ENCODE measurements at regions not wholly inside any gene's neighbourhood (a gene's known extent, or its start where the extent isn't known, plus 50 kb on each side); places are given as distances from the start of the nearest gene placed in this dataset.

- no peaks in the 10 kb centered on the region for H3K4me1 ChIP-seq
- H3K27me3 ChIP-seq = no peaks in the 10 kb centered on the region
- no peak overlapping the region for H3K4me3 ChIP-seq
- WGBS, 2 donors (ENCODE audit: low coverage in 1 of 2) = 84 to 85% methylated on average over 6 to 8 of the region's 8 CpGs
- no peaks in the 10 kb centered on the region for H3K9me3 ChIP-seq
- H3K27ac ChIP-seq = no peak overlapping the region
- TF ChIP-seq CTCF (IDR thresholded peaks at IDR 0.05) = no peak
- no peak for TF ChIP-seq EP300 (IDR thresholded peaks at IDR 0.05)
- TF ChIP-seq POLR2A (IDR thresholded peaks at IDR 0.05) = no peak
- TF ChIP-seq POLR2AphosphoS5 (IDR thresholded peaks at IDR 0.05) = no peak
- no peaks in the 10 kb centered on the region for H3K36me3 ChIP-seq
- ATAC-seq = no peak
Measured at GRCh38 chr5:99617335-99617734, 688.5 kb upstream of the CHD1 start.

- 0 to 24% methylated on average over 1 of the region's 1 CpG for WGBS, 2 donors (ENCODE audit: low coverage in 1 of 2)
- H3K36me3 ChIP-seq = no peaks in the 10 kb centered on the region
- no peak for ATAC-seq
Measured at GRCh38 chr5:99614888-99615287, 686.1 kb upstream of the CHD1 start.

GRCh38 chr5:99607124-99607523 lies 678.3 kb upstream of the CHD1 start:
- no peaks in the 10 kb centered on the region for H3K4me1 ChIP-seq
- H3K27me3 ChIP-seq = no peaks in the 10 kb centered on the region
- H3K36me3 ChIP-seq = no peaks in the 10 kb centered on the region
- TF ChIP-seq CTCF (IDR thresholded peaks at IDR 0.05) (no peak), POLR2A (IDR thresholded peaks at IDR 0.05) (no peak), POLR2AphosphoS5 (IDR thresholded peaks at IDR 0.05) (no peak), EP300 (IDR thresholded peaks at IDR 0.05) (no peak)
- no peak for ATAC-seq
- H3K9me3 ChIP-seq = no peaks in the 10 kb centered on the region
- H3K4me3 ChIP-seq = no peak overlapping the region
- no peak overlapping the region for H3K27ac ChIP-seq

More at GRCh38 chr5:99614888-99615287, 686.1 kb upstream of the CHD1 start:
- no peaks in the 10 kb centered on the region for H3K27me3 ChIP-seq
- no peak overlapping the region for H3K27ac ChIP-seq
- H3K4me3 ChIP-seq = no peak overlapping the region
- TF ChIP-seq CTCF (IDR thresholded peaks at IDR 0.05) (no peak), POLR2A (IDR thresholded peaks at IDR 0.05) (no peak), POLR2AphosphoS5 (IDR thresholded peaks at IDR 0.05) (no peak)
- H3K4me1 ChIP-seq = no peaks in the 10 kb centered on the region
- no peaks in the 10 kb centered on the region for H3K9me3 ChIP-seq

GRCh38 chr5:99605904-99606303 lies 677.1 kb upstream of the CHD1 start:
- WGBS, 2 donors (ENCODE audit: low coverage in 1 of 2) = 100% methylated on average over 3 of the region's 3 CpGs; no CpG with 5 or more reads in 1 of the 2 donors
- TF ChIP-seq POLR2A (IDR thresholded peaks at IDR 0.05) (no peak), EP300 (IDR thresholded peaks at IDR 0.05) (no peak), POLR2AphosphoS5 (IDR thresholded peaks at IDR 0.05) (no peak), CTCF (IDR thresholded peaks at IDR 0.05) (no peak)
- Histone ChIP-seq H3K36me3 (no peaks in the 10 kb centered on the region), H3K9me3 (no peaks in the 10 kb centered on the region), H3K4me1 (no peaks in the 10 kb centered on the region), H3K27me3 (no peaks in the 10 kb centered on the region), H3K4me3 (no peak overlapping the region), H3K27ac (no peak overlapping the region)
- ATAC-seq = no peak

- no peaks in the 10 kb centered on the region for H3K9me3 ChIP-seq
- WGBS, 2 donors (ENCODE audit: low coverage in 1 of 2) = 69% methylated on average over 1 of the region's 1 CpG; no CpG with 5 or more reads in 1 of the 2 donors
- no peak overlapping the region for H3K4me3 ChIP-seq
- ATAC-seq = no peak
- no peaks in the 10 kb centered on the region for H3K4me1 ChIP-seq
- no peak overlapping the region for H3K27ac ChIP-seq
- no peaks in the 10 kb centered on the region for H3K27me3 ChIP-seq
- TF ChIP-seq POLR2AphosphoS5 (IDR thresholded peaks at IDR 0.05) (no peak), CTCF (IDR thresholded peaks at IDR 0.05) (no peak), POLR2A (IDR thresholded peaks at IDR 0.05) (no peak), EP300 (IDR thresholded peaks at IDR 0.05) (no peak)
- H3K36me3 ChIP-seq = no peaks in the 10 kb centered on the region
Measured at GRCh38 chr5:99600952-99601351, 672.1 kb upstream of the CHD1 start.
